Astrocyte of the hippocampus (primary cell): ENCODE measurements at regions not wholly inside any gene's neighbourhood (a gene's known extent, or its start where the extent isn't known, plus 50 kb on each side); places are given as distances from the start of the nearest gene placed in this dataset.
A peak's percentile ranks its signal among the peaks of the same experiment; 100 is the strongest.

ENCODE experiments used
- DNase-seq: peaks from one replicate; pipeline ENCODE4 v3.0.0; 2011; ENCODE audit warnings: low read depth, low spot score

- DNase-seq, result no peak
Measured at GRCh38 chr1:14039582-14040430, 339.8 kb downstream of the PRDM2 start.

- no peak for DNase-seq
Measured at GRCh38 chr1:14049965-14050364, 350.0 kb downstream of the PRDM2 start.

- peak; percentile 89 for DNase-seq
Measured at GRCh38 chr1:14055442-14056223, 355.6 kb downstream of the PRDM2 start.

GRCh38 chr1:14057640-14058039, 357.7 kb downstream of the PRDM2 start:
- no peak for DNase-seq

- DNase-seq, result no peak
Measured at GRCh38 chr1:14061204-14061603, 361.2 kb downstream of the PRDM2 start.

- DNase-seq, result no peak
Measured at GRCh38 chr1:14061722-14062121, 361.7 kb downstream of the PRDM2 start.

GRCh38 chr1:14062669-14063068, 362.7 kb downstream of the PRDM2 start:
- DNase-seq, result no peak

- no peak for DNase-seq
Measured at GRCh38 chr1:14064649-14065442, 364.9 kb downstream of the PRDM2 start.

GRCh38 chr1:14065486-14065885, 365.5 kb downstream of the PRDM2 start:
- DNase-seq, result no peak

GRCh38 chr1:14067036-14067435, 367.0 kb downstream of the PRDM2 start:
- DNase-seq, result no peak

GRCh38 chr1:14067711-14068110, 367.7 kb downstream of the PRDM2 start:
- peak; percentile 63 for DNase-seq

GRCh38 chr1:14071581-14071980, 371.6 kb downstream of the PRDM2 start:
- DNase-seq, result peak; percentile 87

GRCh38 chr1:14080653-14081052, 380.7 kb downstream of the PRDM2 start:
- no peak for DNase-seq

GRCh38 chr1:14082331-14082730, 382.3 kb downstream of the PRDM2 start:
- DNase-seq, result no peak

GRCh38 chr1:14083277-14083676, 383.3 kb downstream of the PRDM2 start:
- no peak for DNase-seq

GRCh38 chr1:14083706-14084105, 383.7 kb downstream of the PRDM2 start:
- no peak for DNase-seq

- DNase-seq, result no peak
Measured at GRCh38 chr1:14090062-14090461, 390.1 kb downstream of the PRDM2 start.

GRCh38 chr1:14090531-14090930, 390.5 kb downstream of the PRDM2 start:
- no peak for DNase-seq

- DNase-seq, result peak; percentile 26
Measured at GRCh38 chr1:14094611-14095400, 394.8 kb downstream of the PRDM2 start.

GRCh38 chr1:14098294-14098913, 398.4 kb downstream of the PRDM2 start:
- peak; percentile 12 for DNase-seq

- no peak for DNase-seq
Measured at GRCh38 chr1:14100444-14100843, 400.5 kb downstream of the PRDM2 start.
